Tongue (tissue), 1 donor: ENCODE measurements at regions not wholly inside any gene's neighbourhood (a gene's known extent, or its start where the extent isn't known, plus 50 kb on each side); places are given as distances from the start of the nearest gene placed in this dataset.

ENCODE experiments used
- DNase-seq: peaks from one replicate; pipeline ENCODE4 v3.0.0-alpha.2; 2015

DNA sequence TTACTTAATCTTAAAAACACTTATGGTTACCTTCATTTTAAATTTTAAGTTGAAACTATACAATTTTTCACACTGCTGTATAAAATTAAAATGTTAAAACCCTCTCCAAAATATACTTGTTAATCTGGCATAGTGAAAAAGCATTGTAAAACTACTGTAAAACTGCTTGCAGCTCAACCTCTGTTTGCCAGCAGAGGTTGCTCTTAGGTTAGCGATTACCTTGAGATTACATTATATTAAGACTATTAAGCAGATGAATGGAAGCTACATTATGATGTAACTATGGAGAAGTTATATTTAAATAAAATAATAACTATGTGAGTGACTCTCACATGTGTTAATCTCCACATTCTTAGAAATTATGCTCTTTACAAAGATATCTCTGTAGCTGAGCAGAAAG lies 143.6 kb upstream of the SLITRK3 start:
- DNase-seq: peak; percentile 33

DNA sequence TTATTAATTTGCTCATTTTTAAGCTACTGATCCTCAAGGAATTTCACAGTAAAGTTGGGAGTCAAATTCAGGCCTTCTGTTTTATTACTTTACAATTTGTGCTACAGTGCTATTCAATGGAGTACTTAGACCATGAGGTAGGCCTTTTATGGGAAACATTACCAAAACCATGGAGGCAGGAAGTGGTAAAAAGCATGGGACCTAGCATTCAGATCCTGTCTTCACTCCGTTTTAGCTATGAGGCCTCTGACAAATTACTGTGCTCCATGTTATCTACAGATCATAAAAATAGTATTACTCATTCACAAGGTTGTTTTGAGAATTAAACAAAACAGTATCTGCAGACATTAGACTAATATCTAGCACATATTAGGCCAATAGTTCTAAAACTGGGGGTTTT lies 140.6 kb upstream of the SLITRK3 start:
- no peak for DNase-seq
